ENCODE measurements at regions not wholly inside any gene's neighbourhood (a gene's known extent, or its start where the extent isn't known, plus 50 kb on each side); places are given as distances from the start of the nearest gene placed in this dataset.

DNA sequence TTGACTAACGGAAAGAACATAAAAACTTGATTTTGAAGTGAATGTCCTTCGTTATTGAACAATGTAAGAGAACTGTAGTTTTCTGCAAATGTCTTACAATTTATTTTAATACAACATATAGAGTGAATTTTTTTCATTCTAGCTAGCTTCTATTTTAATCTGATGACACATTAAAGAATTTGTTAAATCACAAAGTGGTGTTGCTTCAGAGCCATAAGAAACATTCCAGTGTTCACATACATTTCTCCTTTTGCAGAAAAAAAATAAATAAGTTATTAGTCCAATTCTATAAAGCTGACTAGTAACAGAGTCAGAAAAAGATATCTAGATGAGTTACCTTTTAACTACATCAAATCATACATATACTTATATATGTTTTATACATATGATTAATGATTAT lies 914.3 kb upstream of the SLC39A10 start:
- Histone ChIP-seq H3K9me3 (ENCODE audit: insufficient read depth, low read depth, low read length) (no peaks in the 10 kb centered on the region), H3K18ac (ENCODE audit: low read length) (no peak overlapping the region), H2BK120ac (ENCODE audit: insufficient read depth, low read length, poor library complexity) (no peak overlapping the region), H3K14ac (ENCODE audit: low read length) (no peak overlapping the region), H3K23ac (ENCODE audit: low read length) (no peak overlapping the region), H4K12ac (ENCODE audit: low read depth, low read length) (no peak overlapping the region), H3K27me3 (ENCODE audit: insufficient read depth, low read length) (no peaks in the 10 kb centered on the region), H3K36me3 (ENCODE audit: control insufficient read depth in 1 of 2, insufficient read depth in 2 of 2, low read length in 2 of 2) (no peaks in the 10 kb centered on the region), H2AK5ac (ENCODE audit: low read length) (no peak overlapping the region), H3K4me1 (ENCODE audit: control insufficient read depth in 1 of 2, insufficient read depth in 2 of 2, low read length in 2 of 2) (no peaks in the 10 kb centered on the region), H2BK12ac (ENCODE audit: low read length) (no peak overlapping the region), H3K4me2 (ENCODE audit: low read length) (no peak overlapping the region), H3K4ac (ENCODE audit: low read depth, low read length) (no peak overlapping the region), H2BK5ac (ENCODE audit: low read depth, low read length, poor library complexity) (no peak overlapping the region), H3K79me1 (ENCODE audit: low read length) (no peaks in the 10 kb centered on the region), H3K79me2 (ENCODE audit: control insufficient read depth, insufficient read depth, low read length, poor library complexity) (no peaks in the 10 kb centered on the region), H3K4me3 (ENCODE audit: low read depth, low read length) (no peak overlapping the region), H4K91ac (ENCODE audit: low read depth, low read length) (no peak overlapping the region), H3K27ac (ENCODE audit: low read depth, low read length) (no peak overlapping the region), H3K9ac (ENCODE audit: low read length) (no peak overlapping the region), H2AFZ (ENCODE audit: insufficient read depth, low read length, poor library complexity) (no peak overlapping the region), H4K8ac (ENCODE audit: low read depth, low read length) (no peak overlapping the region)
- DNase-seq = no peak
- WGBS (ENCODE audit: extremely low coverage, insufficient coverage, insufficient read length) = no CpG with 5 or more reads among the region's 2 CpGs

DNA sequence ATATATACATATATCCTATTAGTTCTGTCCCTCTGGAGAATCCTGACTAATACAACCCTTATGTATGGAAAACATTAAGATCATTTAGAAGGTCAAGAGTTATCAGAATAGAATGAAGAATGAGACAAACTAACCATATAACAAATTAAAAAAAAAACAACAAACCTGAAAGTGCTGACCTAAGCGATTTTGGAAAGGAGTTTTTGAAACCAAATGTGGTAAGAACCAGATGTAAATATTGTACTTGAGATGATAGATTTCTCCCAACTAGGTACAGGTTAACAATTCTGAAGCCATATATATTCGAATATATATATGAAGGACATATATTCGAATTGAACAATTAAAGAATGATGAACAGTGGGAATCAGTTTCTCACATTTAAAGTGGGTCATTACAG lies 917.8 kb upstream of the SLC39A10 start:
- Histone ChIP-seq H2BK5ac (ENCODE audit: low read depth, low read length, poor library complexity) (no peak overlapping the region), H4K12ac (ENCODE audit: low read depth, low read length) (no peak overlapping the region), H2BK12ac (ENCODE audit: low read length) (no peak overlapping the region), H3K79me2 (ENCODE audit: control insufficient read depth, insufficient read depth, low read length, poor library complexity) (no peaks in the 10 kb centered on the region), H3K79me1 (ENCODE audit: low read length) (no peaks in the 10 kb centered on the region), H3K9ac (ENCODE audit: low read length) (no peak overlapping the region), H2AFZ (ENCODE audit: insufficient read depth, low read length, poor library complexity) (no peak overlapping the region), H2BK120ac (ENCODE audit: insufficient read depth, low read length, poor library complexity) (no peak overlapping the region), H3K27me3 (ENCODE audit: insufficient read depth, low read length) (no peaks in the 10 kb centered on the region), H3K27ac (ENCODE audit: low read depth, low read length) (no peak overlapping the region), H3K18ac (ENCODE audit: low read length) (no peak overlapping the region), H3K9me3 (ENCODE audit: insufficient read depth, low read depth, low read length) (no peaks in the 10 kb centered on the region), H3K14ac (ENCODE audit: low read length) (no peak overlapping the region), H3K4me1 (ENCODE audit: control insufficient read depth in 1 of 2, insufficient read depth in 2 of 2, low read length in 2 of 2) (no peaks in the 10 kb centered on the region), H3K4me3 (ENCODE audit: low read depth, low read length) (no peak overlapping the region), H4K91ac (ENCODE audit: low read depth, low read length) (no peak overlapping the region), H3K36me3 (ENCODE audit: control insufficient read depth in 1 of 2, insufficient read depth in 2 of 2, low read length in 2 of 2) (no peaks in the 10 kb centered on the region), H3K4ac (ENCODE audit: low read depth, low read length) (no peak overlapping the region), H4K8ac (ENCODE audit: low read depth, low read length) (no peak overlapping the region), H3K23ac (ENCODE audit: low read length) (no peak overlapping the region), H3K4me2 (ENCODE audit: low read length) (no peak overlapping the region), H2AK5ac (ENCODE audit: low read length) (no peak overlapping the region)
- WGBS (ENCODE audit: extremely low coverage, insufficient coverage, insufficient read length) = no CpG with 5 or more reads among the region's 3 CpGs
- DNase-seq = no peak

DNA sequence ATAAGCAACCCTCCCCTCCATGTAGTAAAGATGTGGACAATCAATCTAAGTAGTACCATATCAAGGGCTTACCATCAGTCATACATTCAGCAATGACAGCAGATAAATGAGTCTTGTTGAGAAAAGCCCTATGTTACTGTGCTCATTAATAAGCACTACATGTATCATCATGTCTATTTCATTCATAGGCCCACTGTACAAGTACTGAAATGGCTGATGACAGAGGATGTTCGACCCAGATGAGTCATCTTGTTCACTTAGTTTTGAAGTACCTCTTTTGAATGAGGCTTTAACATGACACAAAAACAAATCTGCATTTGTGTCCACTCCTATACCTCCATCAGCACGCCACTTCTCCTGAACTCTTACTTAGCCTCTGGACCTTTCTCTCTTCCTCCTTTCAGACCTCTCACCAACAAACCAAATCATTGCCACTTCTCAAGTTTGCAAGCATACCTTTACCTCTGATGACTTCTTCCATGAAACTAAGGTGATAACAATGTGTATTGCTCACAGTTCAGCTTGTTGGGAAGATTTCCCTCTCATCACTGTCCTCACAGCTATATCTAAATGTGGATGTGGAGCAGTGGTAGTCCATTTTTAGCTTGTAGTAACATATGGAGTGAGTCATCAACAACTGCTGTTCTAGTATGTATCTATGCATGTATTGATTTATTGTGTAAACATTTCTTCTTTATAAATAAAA lies 921.0 kb upstream of the SLC39A10 start:
- Histone ChIP-seq H2AFZ (ENCODE audit: insufficient read depth, low read length, poor library complexity) (no peak overlapping the region), H2AK5ac (ENCODE audit: low read length) (no peak overlapping the region), H4K12ac (ENCODE audit: low read depth, low read length) (no peak overlapping the region), H3K27ac (ENCODE audit: low read depth, low read length) (no peak overlapping the region), H3K4ac (ENCODE audit: low read depth, low read length) (no peak overlapping the region), H3K79me1 (ENCODE audit: low read length) (no peaks in the 10 kb centered on the region), H3K4me1 (ENCODE audit: control insufficient read depth in 1 of 2, insufficient read depth in 2 of 2, low read length in 2 of 2) (no peaks in the 10 kb centered on the region), H4K91ac (ENCODE audit: low read depth, low read length) (no peak overlapping the region), H4K8ac (ENCODE audit: low read depth, low read length) (no peak overlapping the region), H3K4me3 (ENCODE audit: low read depth, low read length) (no peak overlapping the region), H3K27me3 (ENCODE audit: insufficient read depth, low read length) (no peaks in the 10 kb centered on the region), H3K9me3 (ENCODE audit: insufficient read depth, low read depth, low read length) (no peaks in the 10 kb centered on the region), H2BK5ac (ENCODE audit: low read depth, low read length, poor library complexity) (no peak overlapping the region), H3K9ac (ENCODE audit: low read length) (no peak overlapping the region), H2BK120ac (ENCODE audit: insufficient read depth, low read length, poor library complexity) (no peak overlapping the region), H3K14ac (ENCODE audit: low read length) (no peak overlapping the region), H3K4me2 (ENCODE audit: low read length) (no peak overlapping the region), H3K23ac (ENCODE audit: low read length) (no peak overlapping the region), H2BK12ac (ENCODE audit: low read length) (no peak overlapping the region), H3K36me3 (ENCODE audit: control insufficient read depth in 1 of 2, insufficient read depth in 2 of 2, low read length in 2 of 2) (no peaks in the 10 kb centered on the region), H3K18ac (ENCODE audit: low read length) (no peak overlapping the region), H3K79me2 (ENCODE audit: control insufficient read depth, insufficient read depth, low read length, poor library complexity) (no peaks in the 10 kb centered on the region)
- WGBS (ENCODE audit: extremely low coverage, insufficient coverage, insufficient read length) = no CpG with 5 or more reads among the region's 2 CpGs
- no peak for DNase-seq

DNA sequence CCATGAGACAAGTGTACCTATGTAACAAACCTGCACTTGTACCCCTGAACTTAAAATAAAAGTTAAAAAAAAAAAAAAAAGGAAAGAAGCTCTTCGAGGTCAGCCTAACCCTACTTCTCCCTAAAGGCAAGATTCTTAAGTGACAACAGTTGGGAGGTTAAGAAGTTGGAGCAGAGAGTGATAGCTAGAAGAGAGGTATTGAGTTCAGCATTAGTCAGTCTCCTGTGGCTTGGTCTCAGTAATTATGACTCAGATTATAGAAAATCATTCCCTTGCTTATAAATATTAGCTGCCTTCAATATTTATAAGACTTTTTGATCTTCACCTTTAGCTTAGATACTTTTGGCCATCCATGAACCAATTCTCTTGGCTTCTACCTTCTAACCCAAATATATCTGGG lies 926.8 kb upstream of the SLC39A10 start:
- H2BK120ac ChIP-seq (ENCODE audit: insufficient read depth, low read length, poor library complexity) = no peak overlapping the region
- H4K8ac ChIP-seq (ENCODE audit: low read depth, low read length) = no peak overlapping the region
- H3K4me3 ChIP-seq (ENCODE audit: low read depth, low read length) = no peak overlapping the region
- H3K9ac ChIP-seq (ENCODE audit: low read length) = no peak overlapping the region
- WGBS (ENCODE audit: extremely low coverage, insufficient coverage, insufficient read length) = no CpG with 5 or more reads among the region's 1 CpG
- no peaks in the 10 kb centered on the region for H3K36me3 ChIP-seq (ENCODE audit: control insufficient read depth in 1 of 2, insufficient read depth in 2 of 2, low read length in 2 of 2)
- no peak overlapping the region for H4K12ac ChIP-seq (ENCODE audit: low read depth, low read length)
- H2AFZ ChIP-seq (ENCODE audit: insufficient read depth, low read length, poor library complexity) = no peak overlapping the region
- no peaks in the 10 kb centered on the region for H3K4me1 ChIP-seq (ENCODE audit: control insufficient read depth in 1 of 2, insufficient read depth in 2 of 2, low read length in 2 of 2)
- H3K4ac ChIP-seq (ENCODE audit: low read depth, low read length) = no peak overlapping the region
- no peaks in the 10 kb centered on the region for H3K9me3 ChIP-seq (ENCODE audit: insufficient read depth, low read depth, low read length)
- DNase-seq = no peak
- H3K23ac ChIP-seq (ENCODE audit: low read length) = no peak overlapping the region
- H2BK5ac ChIP-seq (ENCODE audit: low read depth, low read length, poor library complexity) = no peak overlapping the region
- no peak overlapping the region for H2AK5ac ChIP-seq (ENCODE audit: low read length)
- no peak overlapping the region for H3K4me2 ChIP-seq (ENCODE audit: low read length)
- H3K79me1 ChIP-seq (ENCODE audit: low read length) = no peaks in the 10 kb centered on the region
- no peak overlapping the region for H2BK12ac ChIP-seq (ENCODE audit: low read length)
- H4K91ac ChIP-seq (ENCODE audit: low read depth, low read length) = no peak overlapping the region
- no peaks in the 10 kb centered on the region for H3K27me3 ChIP-seq (ENCODE audit: insufficient read depth, low read length)
- H3K79me2 ChIP-seq (ENCODE audit: control insufficient read depth, insufficient read depth, low read length, poor library complexity) = no peaks in the 10 kb centered on the region
- H3K27ac ChIP-seq (ENCODE audit: low read depth, low read length) = no peak overlapping the region
- H3K14ac ChIP-seq (ENCODE audit: low read length) = no peak overlapping the region
- no peak overlapping the region for H3K18ac ChIP-seq (ENCODE audit: low read length)

All from trophoblast cell (in vitro differentiated cells and primary cell).